CD14-positive monocyte (primary cell): ENCODE measurements at regions not wholly inside any gene's neighbourhood (a gene's known extent, or its start where the extent isn't known, plus 50 kb on each side); places are given as distances from the start of the nearest gene placed in this dataset.

Experiments used
- DNase-seq, 3 donors: peaks; one replicate each; pipeline ENCODE4 v3.0.0-alpha.2; 2011 to 2022
- H2AFZ ChIP-seq: 2 replicates; pipeline ENCODE4 v1.6.0; 2012; ENCODE audit warnings: mild to moderate bottlenecking, low read depth, low read length, inconsistent platforms; ENCODE audit not compliant: insufficient read depth, poor library complexity, severe bottlenecking
- H3K27ac ChIP-seq, 2 donors: 1 replicate in 1 of 2; 2 replicates in 1 of 2; pipeline ENCODE4 v1.5.1; 2012 to 2013; ENCODE audit warnings: low read length in 2 of 2, control low read depth in 1 of 2, inconsistent platforms in 1 of 2, low read depth in 1 of 2, mild to moderate bottlenecking in 1 of 2
- H3K27me3 ChIP-seq, 2 donors: one replicate each; pipeline versions ENCODE4 v1.6.0 to v1.6.1; 2011 to 2013; ENCODE audit warnings: low read length in 2 of 2; ENCODE audit not compliant: control insufficient read depth in 2 of 2, insufficient read depth in 2 of 2
- H3K36me3 ChIP-seq, 2 donors: replicated peaks in 1 of 2; 1 replicate in 1 of 2; 2 replicates in 1 of 2; pipeline versions ENCODE4 v1.5.1 to v1.6.1; 2012 to 2013; ENCODE audit warnings: low read length in 2 of 2, control low read depth in 1 of 2, inconsistent platforms in 1 of 2, mild to moderate bottlenecking in 1 of 2; ENCODE audit not compliant: insufficient read depth in 2 of 2, control insufficient read depth in 1 of 2
- H3K4me1 ChIP-seq, 2 donors: 1 replicate in 1 of 2; 2 replicates in 1 of 2; pipeline versions ENCODE4 v1.5.1 to v1.6.1; 2012 to 2013; ENCODE audit warnings: low read length in 2 of 2, control low read depth in 1 of 2, inconsistent platforms in 1 of 2, mild to moderate bottlenecking in 1 of 2, moderate library complexity in 1 of 2; ENCODE audit not compliant: insufficient read depth in 2 of 2, control insufficient read depth in 1 of 2
- H3K4me2 ChIP-seq: replicated peaks from 2 replicates; pipeline ENCODE3; 2012; ENCODE audit warnings: low read length, moderate library complexity, mild to moderate bottlenecking; ENCODE audit not compliant: poor library complexity, severe bottlenecking; ENCODE audit errors: extremely low read depth
- H3K4me3 ChIP-seq, 3 experiments: fragments of 200-600 bp in 1 of 3; sonication (generic) in 1 of 3; replicated peaks in 1 of 3; 1 replicate in 2 of 3; 2 replicates in 1 of 3; pipeline ENCODE4 v1.5.1; 2011 to 2013; ENCODE audit warnings: low read length in 3 of 3, mild to moderate bottlenecking in 3 of 3, control low read depth in 2 of 3, low read depth in 2 of 3, inconsistent platforms in 1 of 3, moderate library complexity in 1 of 3
- H3K79me2 ChIP-seq: 2 replicates; pipeline ENCODE4 v1.6.0; 2012; ENCODE audit warnings: mild to moderate bottlenecking, control low read depth, inconsistent platforms, low read length, moderate library complexity; ENCODE audit not compliant: insufficient read depth
- H3K9ac ChIP-seq: 2 replicates; pipeline ENCODE4 v1.6.0; 2017; ENCODE audit warnings: low read length, mild to moderate bottlenecking; ENCODE audit not compliant: insufficient read depth, poor library complexity, severe bottlenecking
- H3K9me3 ChIP-seq, 2 donors: replicated peaks in 1 of 2; 1 replicate in 1 of 2; 2 replicates in 1 of 2; pipeline versions ENCODE4 v1.5.1 to v1.6.1; 2012 to 2013; ENCODE audit warnings: low read length in 2 of 2, control low read depth in 1 of 2; ENCODE audit not compliant: control insufficient read depth in 1 of 2, insufficient read depth in 1 of 2
- H4K20me1 ChIP-seq: 2 replicates; pipeline ENCODE4 v1.6.0; 2012; ENCODE audit warnings: mild to moderate bottlenecking, low read length, control low read depth, moderate library complexity; ENCODE audit not compliant: insufficient read depth
- H3K27ac Mint-ChIP-seq, 7 donors: one replicate each; pipeline ENCODE4 v1.8.0; 2020; ENCODE audit warnings: mild to moderate bottlenecking in 7 of 7, mixed read lengths in 7 of 7, moderate library complexity in 6 of 7, inconsistent platforms in 2 of 7
- H3K27me3 Mint-ChIP-seq, 3 donors: one replicate each; pipeline ENCODE4 v1.8.0; 2021 to 2022; ENCODE audit warnings: low read depth in 3 of 3, mild to moderate bottlenecking in 3 of 3, mixed read lengths in 3 of 3, moderate library complexity in 3 of 3, inconsistent platforms in 1 of 3
- H3K36me3 Mint-ChIP-seq, 2 donors: one replicate each; pipeline ENCODE4 v1.8.0; 2020; ENCODE audit warnings: mixed read lengths in 2 of 2, inconsistent platforms in 1 of 2, mild to moderate bottlenecking in 1 of 2
- H3K4me1 Mint-ChIP-seq: one replicate; pipeline ENCODE4 v1.8.0; 2020; ENCODE audit warnings: mild to moderate bottlenecking, mixed read lengths
- H3K4me3 Mint-ChIP-seq, 2 donors: one replicate each; pipeline ENCODE4 v1.8.0; 2020; ENCODE audit warnings: mild to moderate bottlenecking in 2 of 2, mixed read lengths in 2 of 2, moderate library complexity in 1 of 2
- H3K9me3 Mint-ChIP-seq, 7 donors: one replicate each; pipeline ENCODE4 v1.8.0; 2020 to 2022; ENCODE audit warnings: mixed read lengths in 7 of 7, mild to moderate bottlenecking in 6 of 7, moderate library complexity in 6 of 7, inconsistent platforms in 2 of 7
- WGBS: methylation state at CpG from one replicate; pipeline ENCODE4 v1.1.5; 2013; ENCODE audit warnings: missing lambda C conversion rate; ENCODE audit not compliant: insufficient coverage; 5-methylcytosine and 5-hydroxymethylcytosine counted together
- intact Hi-C, 2 donors: fragments of 100-400 bp; cut with micrococcal nuclease; formaldehyde crosslinking; loops; one replicate each; pipeline versions ENCODE4 v1.15.0 to v1.15.1; 2023
- TF ChIP-seq, protein P1 (sequence below): fragments of 200-600 bp; IDR thresholded peaks from one replicate; pipeline ENCODE4 v1.8.0; 2022; ENCODE audit warnings: antibody characterized with exemption, mild to moderate bottlenecking

DNA sequence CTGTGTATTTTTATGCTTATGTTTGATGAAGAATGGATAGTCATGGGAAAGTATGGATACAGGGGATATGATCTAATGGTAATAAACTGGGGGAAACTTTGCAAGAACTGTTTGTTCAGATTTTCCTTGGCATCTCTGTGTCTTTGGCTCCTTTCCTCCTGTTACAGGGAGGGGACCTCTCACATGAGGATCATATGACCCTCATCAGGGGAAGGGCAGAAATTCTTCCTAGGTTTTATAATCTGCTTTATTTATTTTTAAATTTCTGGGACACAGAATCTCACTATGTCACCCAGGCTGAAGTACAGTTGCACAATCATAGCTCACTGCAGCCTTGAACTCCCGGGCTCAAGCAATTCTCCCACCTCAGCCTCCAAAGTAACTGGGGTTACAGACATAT lies 526.5 kb downstream of the CCER1 start:
- Mint-ChIP-seq H3K9me3 (peaks cover 0 to 4% (median 0%) of the 10 kb centered on the region in 7 donors), H3K36me3 (no peaks in the 10 kb centered on the region), H3K27me3 (peaks cover 0 to 1% (median 1%) of the 10 kb centered on the region in 3 donors), H3K27ac (no peak overlapping the region), H3K4me1 (no peaks in the 10 kb centered on the region), H3K4me3 (no peak overlapping the region)
- Histone ChIP-seq H3K4me1 (no peaks in the 10 kb centered on the region), H3K4me2 (no peak overlapping the region), H3K27ac (no peak overlapping the region), H3K79me2 (no peaks in the 10 kb centered on the region), H4K20me1 (no peaks in the 10 kb centered on the region), H3K4me3 (no peak overlapping the region), H2AFZ (no peak overlapping the region), H3K27me3 (no peaks in the 10 kb centered on the region), H3K36me3 (no peaks in the 10 kb centered on the region), H3K9me3 (no peaks in the 10 kb centered on the region), H3K9ac (no peak overlapping the region)
- TF ChIP-seq, protein P1, sequence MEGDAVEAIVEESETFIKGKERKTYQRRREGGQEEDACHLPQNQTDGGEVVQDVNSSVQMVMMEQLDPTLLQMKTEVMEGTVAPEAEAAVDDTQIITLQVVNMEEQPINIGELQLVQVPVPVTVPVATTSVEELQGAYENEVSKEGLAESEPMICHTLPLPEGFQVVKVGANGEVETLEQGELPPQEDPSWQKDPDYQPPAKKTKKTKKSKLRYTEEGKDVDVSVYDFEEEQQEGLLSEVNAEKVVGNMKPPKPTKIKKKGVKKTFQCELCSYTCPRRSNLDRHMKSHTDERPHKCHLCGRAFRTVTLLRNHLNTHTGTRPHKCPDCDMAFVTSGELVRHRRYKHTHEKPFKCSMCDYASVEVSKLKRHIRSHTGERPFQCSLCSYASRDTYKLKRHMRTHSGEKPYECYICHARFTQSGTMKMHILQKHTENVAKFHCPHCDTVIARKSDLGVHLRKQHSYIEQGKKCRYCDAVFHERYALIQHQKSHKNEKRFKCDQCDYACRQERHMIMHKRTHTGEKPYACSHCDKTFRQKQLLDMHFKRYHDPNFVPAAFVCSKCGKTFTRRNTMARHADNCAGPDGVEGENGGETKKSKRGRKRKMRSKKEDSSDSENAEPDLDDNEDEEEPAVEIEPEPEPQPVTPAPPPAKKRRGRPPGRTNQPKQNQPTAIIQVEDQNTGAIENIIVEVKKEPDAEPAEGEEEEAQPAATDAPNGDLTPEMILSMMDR, result no peak
- intact Hi-C loops, result no loop called here
- 100% methylated on average over 1 of the region's 1 CpG for WGBS
- no peak for DNase-seq

DNA sequence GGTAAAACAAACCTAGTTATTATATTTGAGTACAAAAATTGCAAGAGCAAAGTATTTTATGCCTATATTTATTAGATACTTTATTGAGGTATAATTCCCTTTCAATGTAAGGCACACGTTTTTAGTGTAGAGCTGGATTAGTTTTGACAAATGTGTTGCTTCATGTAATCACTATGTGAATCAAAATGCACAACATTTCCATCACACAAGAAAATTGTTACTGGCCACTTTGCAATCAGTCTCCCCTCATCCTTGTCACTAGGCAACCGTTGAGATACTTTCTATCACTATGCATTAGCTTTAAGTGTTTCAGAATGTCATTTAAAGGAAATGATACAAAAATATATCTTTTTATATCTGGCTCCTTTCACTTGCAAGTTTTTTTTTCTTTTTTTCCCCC lies 531.0 kb downstream of the CCER1 start:
- no peaks in the 10 kb centered on the region for H3K4me1 Mint-ChIP-seq
- Histone ChIP-seq H3K4me2 (no peak overlapping the region), H3K36me3 (no peaks in the 10 kb centered on the region), H4K20me1 (no peaks in the 10 kb centered on the region), H3K9me3 (no peaks in the 10 kb centered on the region), H3K79me2 (no peaks in the 10 kb centered on the region), H2AFZ (no peak overlapping the region), H3K27ac (no peak overlapping the region), H3K9ac (no peak overlapping the region), H3K4me1 (no peaks in the 10 kb centered on the region), H3K4me3 (no peak overlapping the region), H3K27me3 (no peaks in the 10 kb centered on the region)
- H3K4me3 Mint-ChIP-seq, result no peak overlapping the region
- TF ChIP-seq, protein P1, result no peak
- no peak overlapping the region for H3K27ac Mint-ChIP-seq
- H3K36me3 Mint-ChIP-seq, result no peaks in the 10 kb centered on the region
- peaks cover 0 to 1% (median 0%) of the 10 kb centered on the region in 3 donors for H3K27me3 Mint-ChIP-seq
- intact Hi-C loops, result no loop called here
- no peak for DNase-seq
- peaks cover 0 to 2% (median 0%) of the 10 kb centered on the region in 7 donors for H3K9me3 Mint-ChIP-seq
- no CpG with 5 or more reads among the region's 2 CpGs for WGBS
